ENCODE measurements at regions not wholly inside any gene's neighbourhood (a gene's known extent, or its start where the extent isn't known, plus 50 kb on each side); places are given as distances from the start of the nearest gene placed in this dataset.

DNA sequence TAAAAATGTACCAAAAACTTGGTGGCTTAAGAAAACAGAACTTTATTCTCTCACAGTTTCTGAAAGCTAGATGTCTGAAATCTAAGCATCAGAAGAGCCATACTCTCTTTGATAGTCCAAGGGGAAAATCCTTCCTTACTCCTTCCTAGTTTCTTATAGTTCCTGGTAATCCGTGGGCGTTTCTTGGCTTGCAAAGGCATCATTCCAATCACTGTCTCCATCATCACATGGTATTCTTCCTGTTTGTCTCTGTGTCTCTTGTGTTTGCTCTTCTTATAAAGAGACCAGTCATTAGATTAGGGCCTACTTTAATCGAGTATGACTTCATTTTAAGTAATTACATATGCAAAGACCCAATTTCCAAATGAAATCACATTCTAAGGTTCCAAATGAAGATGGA, 118.9 kb upstream of the FSTL5 start (continued):
- TF ChIP-seq, protein P1, sequence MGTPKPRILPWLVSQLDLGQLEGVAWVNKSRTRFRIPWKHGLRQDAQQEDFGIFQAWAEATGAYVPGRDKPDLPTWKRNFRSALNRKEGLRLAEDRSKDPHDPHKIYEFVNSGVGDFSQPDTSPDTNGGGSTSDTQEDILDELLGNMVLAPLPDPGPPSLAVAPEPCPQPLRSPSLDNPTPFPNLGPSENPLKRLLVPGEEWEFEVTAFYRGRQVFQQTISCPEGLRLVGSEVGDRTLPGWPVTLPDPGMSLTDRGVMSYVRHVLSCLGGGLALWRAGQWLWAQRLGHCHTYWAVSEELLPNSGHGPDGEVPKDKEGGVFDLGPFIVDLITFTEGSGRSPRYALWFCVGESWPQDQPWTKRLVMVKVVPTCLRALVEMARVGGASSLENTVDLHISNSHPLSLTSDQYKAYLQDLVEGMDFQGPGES (IDR thresholded peaks at IDR 0.05): no peak

DNA sequence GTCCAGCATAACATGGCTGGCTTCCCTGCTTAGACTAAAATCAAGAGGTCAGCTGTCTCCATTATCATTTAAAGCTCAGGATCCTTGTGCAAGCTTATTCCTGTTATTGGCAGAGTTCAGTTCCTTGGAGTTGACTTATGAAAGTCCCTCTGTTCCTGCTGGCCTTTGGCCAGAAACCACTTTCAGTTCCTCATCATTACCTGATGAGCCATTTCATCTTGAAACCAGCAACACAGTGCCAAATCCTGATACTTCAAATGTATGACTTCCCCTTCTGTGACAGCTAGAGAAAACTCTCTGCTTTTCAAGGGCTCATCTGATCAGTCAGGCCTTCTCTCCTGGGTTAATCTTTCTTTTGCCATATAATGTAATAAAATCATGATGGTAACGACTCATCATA, 110.6 kb upstream of the FSTL5 start:
- CTCF ChIA-PET: interaction anchor here (0.5 kb wide), 1 partner anchor 708 kb away, joined by 4 read pairs; no protein-coding TSS in a partner anchor
- TF ChIP-seq IKZF2 (IDR thresholded peaks at IDR 0.05): peak; percentile 81 to 82
- TF ChIP-seq PML (IDR thresholded peaks at IDR 0.05; ENCODE audit: low read length): no peak
- TF ChIP-seq RAD51 (IDR thresholded peaks at IDR 0.05): no peak
- TF ChIP-seq, protein P2, sequence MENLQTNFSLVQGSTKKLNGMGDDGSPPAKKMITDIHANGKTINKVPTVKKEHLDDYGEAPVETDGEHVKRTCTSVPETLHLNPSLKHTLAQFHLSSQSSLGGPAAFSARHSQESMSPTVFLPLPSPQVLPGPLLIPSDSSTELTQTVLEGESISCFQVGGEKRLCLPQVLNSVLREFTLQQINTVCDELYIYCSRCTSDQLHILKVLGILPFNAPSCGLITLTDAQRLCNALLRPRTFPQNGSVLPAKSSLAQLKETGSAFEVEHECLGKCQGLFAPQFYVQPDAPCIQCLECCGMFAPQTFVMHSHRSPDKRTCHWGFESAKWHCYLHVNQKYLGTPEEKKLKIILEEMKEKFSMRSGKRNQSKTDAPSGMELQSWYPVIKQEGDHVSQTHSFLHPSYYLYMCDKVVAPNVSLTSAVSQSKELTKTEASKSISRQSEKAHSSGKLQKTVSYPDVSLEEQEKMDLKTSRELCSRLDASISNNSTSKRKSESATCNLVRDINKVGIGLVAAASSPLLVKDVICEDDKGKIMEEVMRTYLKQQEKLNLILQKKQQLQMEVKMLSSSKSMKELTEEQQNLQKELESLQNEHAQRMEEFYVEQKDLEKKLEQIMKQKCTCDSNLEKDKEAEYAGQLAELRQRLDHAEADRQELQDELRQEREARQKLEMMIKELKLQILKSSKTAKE (IDR thresholded peaks at IDR 0.05; ENCODE audit: low read depth, poor library complexity, severe bottlenecking): no peak
- no peak for TF ChIP-seq SMAD5 (IDR thresholded peaks at IDR 0.05; ENCODE audit: low read depth)
- no peak for TF ChIP-seq PAX8 (IDR thresholded peaks at IDR 0.05)
- TF ChIP-seq CBX5 (IDR thresholded peaks at IDR 0.05; ENCODE audit: low read depth): no peak
- TF ChIP-seq, protein P3, sequence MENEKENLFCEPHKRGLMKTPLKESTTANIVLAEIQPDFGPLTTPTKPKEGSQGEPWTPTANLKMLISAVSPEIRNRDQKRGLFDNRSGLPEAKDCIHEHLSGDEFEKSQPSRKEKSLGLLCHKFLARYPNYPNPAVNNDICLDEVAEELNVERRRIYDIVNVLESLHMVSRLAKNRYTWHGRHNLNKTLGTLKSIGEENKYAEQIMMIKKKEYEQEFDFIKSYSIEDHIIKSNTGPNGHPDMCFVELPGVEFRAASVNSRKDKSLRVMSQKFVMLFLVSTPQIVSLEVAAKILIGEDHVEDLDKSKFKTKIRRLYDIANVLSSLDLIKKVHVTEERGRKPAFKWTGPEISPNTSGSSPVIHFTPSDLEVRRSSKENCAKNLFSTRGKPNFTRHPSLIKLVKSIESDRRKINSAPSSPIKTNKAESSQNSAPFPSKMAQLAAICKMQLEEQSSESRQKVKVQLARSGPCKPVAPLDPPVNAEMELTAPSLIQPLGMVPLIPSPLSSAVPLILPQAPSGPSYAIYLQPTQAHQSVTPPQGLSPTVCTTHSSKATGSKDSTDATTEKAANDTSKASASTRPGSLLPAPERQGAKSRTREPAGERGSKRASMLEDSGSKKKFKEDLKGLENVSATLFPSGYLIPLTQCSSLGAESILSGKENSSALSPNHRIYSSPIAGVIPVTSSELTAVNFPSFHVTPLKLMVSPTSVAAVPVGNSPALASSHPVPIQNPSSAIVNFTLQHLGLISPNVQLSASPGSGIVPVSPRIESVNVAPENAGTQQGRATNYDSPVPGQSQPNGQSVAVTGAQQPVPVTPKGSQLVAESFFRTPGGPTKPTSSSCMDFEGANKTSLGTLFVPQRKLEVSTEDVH (IDR thresholded peaks at IDR 0.05; ENCODE audit: low read depth, partially characterized antibody): no peak
- peak; percentile 92 for TF ChIP-seq MTA2 (IDR thresholded peaks at IDR 0.05; ENCODE audit: low read depth)
- TF ChIP-seq, protein P4, sequence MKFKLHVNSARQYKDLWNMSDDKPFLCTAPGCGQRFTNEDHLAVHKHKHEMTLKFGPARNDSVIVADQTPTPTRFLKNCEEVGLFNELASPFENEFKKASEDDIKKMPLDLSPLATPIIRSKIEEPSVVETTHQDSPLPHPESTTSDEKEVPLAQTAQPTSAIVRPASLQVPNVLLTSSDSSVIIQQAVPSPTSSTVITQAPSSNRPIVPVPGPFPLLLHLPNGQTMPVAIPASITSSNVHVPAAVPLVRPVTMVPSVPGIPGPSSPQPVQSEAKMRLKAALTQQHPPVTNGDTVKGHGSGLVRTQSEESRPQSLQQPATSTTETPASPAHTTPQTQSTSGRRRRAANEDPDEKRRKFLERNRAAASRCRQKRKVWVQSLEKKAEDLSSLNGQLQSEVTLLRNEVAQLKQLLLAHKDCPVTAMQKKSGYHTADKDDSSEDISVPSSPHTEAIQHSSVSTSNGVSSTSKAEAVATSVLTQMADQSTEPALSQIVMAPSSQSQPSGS (IDR thresholded peaks at IDR 0.05; ENCODE audit: low read length): no peak
- TF ChIP-seq ZNF24 (IDR thresholded peaks at IDR 0.05): no peak
- no peak for TF ChIP-seq ZNF274 (IDR thresholded peaks at IDR 0.05; ENCODE audit: insufficient read depth, insufficient read length)
- TF ChIP-seq IKZF1 (conservative IDR thresholded peaks at IDR 0.05): peak; percentile 77
- TF ChIP-seq PAX5 (IDR thresholded peaks at IDR 0.05; ENCODE audit: borderline replicate concordance, low read depth, low read length): no peak
- no peak for TF ChIP-seq BACH1 (IDR thresholded peaks at IDR 0.05; ENCODE audit: borderline replicate concordance)
- TF ChIP-seq ATF7 (IDR thresholded peaks at IDR 0.05; ENCODE audit: low read depth): no peak
- TF ChIP-seq EZH2 (IDR thresholded peaks at IDR 0.05; ENCODE audit: borderline replicate concordance, control insufficient read depth, low read depth, low read length): no peak
- TF ChIP-seq TCF3 (IDR thresholded peaks at IDR 0.05; ENCODE audit: borderline replicate concordance, insufficient read depth, low read depth, low read length): no peak

More for the DNA sequence above, 110.6 kb upstream of the FSTL5 start:
- RAD21 ChIA-PET (ENCODE audit: unreplicated experiment): no interaction called here
- in situ Hi-C loops (cut with MboI): no loop called here
- POLR2A ChIA-PET: no interaction called here
- no peaks in the 10 kb centered on the region for H4K20me1 ChIP-seq (ENCODE audit: control insufficient read depth, insufficient read depth)
- BruUV-seq (replicated peaks): no TSS peak
- DNase-seq (ENCODE audit: low read depth, low spot score) (peak; percentile 40), ATAC-seq (peak; percentile 99), FAIRE-seq (peak; percentile 78)
- H3K27ac ChIP-seq (ENCODE audit: control insufficient read depth, insufficient read depth): no peak overlapping the region
- H3K4me2 ChIP-seq (ENCODE audit: control insufficient read depth, insufficient read depth): no peak overlapping the region
- 0% methylated on average over 1 of the region's 1 CpG for WGBS (ENCODE audit: insufficient coverage, insufficient replicate concordance, low lambda C conversion rate, missing lambda C conversion rate)
- SMC1A ChIA-PET (ENCODE audit: uncharacterized antibody, unreplicated experiment): no interaction called here
- no peak overlapping the region for H3K9ac ChIP-seq (ENCODE audit: control insufficient read depth, insufficient read depth, low read length)
- intact Hi-C loops (cut with micrococcal nuclease; ENCODE audit: unreplicated experiment): no loop called here
- no peaks in the 10 kb centered on the region for H3K79me2 ChIP-seq (ENCODE audit: control insufficient read depth, insufficient read depth, low read length)
- H3K27me3 ChIP-seq (replicated peaks in 1 of 2; ENCODE audit: control insufficient read depth in 2 of 2, insufficient read depth in 2 of 2, low read length in 1 of 2): no peaks in the 10 kb centered on the region
- H3K4me1 ChIP-seq (ENCODE audit: control insufficient read depth, insufficient read depth, low read length): no peaks in the 10 kb centered on the region
- no peaks in the 10 kb centered on the region for H3K36me3 ChIP-seq (ENCODE audit: control insufficient read depth in 2 of 2, insufficient read depth in 2 of 2, low read length in 1 of 2)
- H2AFZ ChIP-seq (ENCODE audit: control insufficient read depth, low read depth, low read length): no peak overlapping the region
- no peak overlapping the region for H3K4me3 ChIP-seq
- H3K9me3 ChIP-seq (replicated peaks; ENCODE audit: control insufficient read depth, insufficient read depth, low read length): no peaks in the 10 kb centered on the region

Data from GM12878 (cell line).